MM.1S (cell line): ENCODE measurements at regions not wholly inside any gene's neighbourhood (a gene's known extent, or its start where the extent isn't known, plus 50 kb on each side); places are given as distances from the start of the nearest gene placed in this dataset.

Experiments
- EZH2 ChIP-seq: fragments of 300-600 bp; sonication (generic); optimal IDR thresholded peaks from 2 replicates; pipeline ENCODE3; 2017; ENCODE audit warnings: low read depth, mild to moderate bottlenecking, antibody characterized with exemption, low read length, mixed read lengths
- EZH2phosphoT487 ChIP-seq: fragments of 300-600 bp; sonication (generic); IDR thresholded peaks from 2 replicates; pipeline ENCODE4 v1.6.1; 2018; ENCODE audit warnings: antibody characterized with exemption, low read length
- TF ChIP-seq, protein P1 (sequence below): fragments of 300-600 bp; sonication (generic); IDR thresholded peaks from 2 replicates; pipeline ENCODE4 v1.5.1; 2016; ENCODE audit warnings: antibody characterized with exemption, low read length, mixed read lengths

GRCh38 chr12:87051621-87052020 lies 795.4 kb upstream of the MGAT4C start:
- TF ChIP-seq, protein P1, sequence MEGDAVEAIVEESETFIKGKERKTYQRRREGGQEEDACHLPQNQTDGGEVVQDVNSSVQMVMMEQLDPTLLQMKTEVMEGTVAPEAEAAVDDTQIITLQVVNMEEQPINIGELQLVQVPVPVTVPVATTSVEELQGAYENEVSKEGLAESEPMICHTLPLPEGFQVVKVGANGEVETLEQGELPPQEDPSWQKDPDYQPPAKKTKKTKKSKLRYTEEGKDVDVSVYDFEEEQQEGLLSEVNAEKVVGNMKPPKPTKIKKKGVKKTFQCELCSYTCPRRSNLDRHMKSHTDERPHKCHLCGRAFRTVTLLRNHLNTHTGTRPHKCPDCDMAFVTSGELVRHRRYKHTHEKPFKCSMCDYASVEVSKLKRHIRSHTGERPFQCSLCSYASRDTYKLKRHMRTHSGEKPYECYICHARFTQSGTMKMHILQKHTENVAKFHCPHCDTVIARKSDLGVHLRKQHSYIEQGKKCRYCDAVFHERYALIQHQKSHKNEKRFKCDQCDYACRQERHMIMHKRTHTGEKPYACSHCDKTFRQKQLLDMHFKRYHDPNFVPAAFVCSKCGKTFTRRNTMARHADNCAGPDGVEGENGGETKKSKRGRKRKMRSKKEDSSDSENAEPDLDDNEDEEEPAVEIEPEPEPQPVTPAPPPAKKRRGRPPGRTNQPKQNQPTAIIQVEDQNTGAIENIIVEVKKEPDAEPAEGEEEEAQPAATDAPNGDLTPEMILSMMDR, result no peak
- TF ChIP-seq EZH2phosphoT487, result no peak
- TF ChIP-seq EZH2, result no peak
